Gastroesophageal sphincter (tissue), 4 donors: ENCODE measurements at regions not wholly inside any gene's neighbourhood (a gene's known extent, or its start where the extent isn't known, plus 50 kb on each side); places are given as distances from the start of the nearest gene placed in this dataset.

Experiments used
- ATAC-seq: fragments of 150-250 bp; one replicate; pipeline ENCODE4 v1.9.1; 2016; ENCODE audit warnings: mild to moderate bottlenecking, moderate library complexity
- H3K27ac ChIP-seq, 4 donors: fragments of 200-600 bp; sonication (generic) in 3 of 4; 1 replicate in 3 of 4; 2 replicates in 1 of 4; pipeline ENCODE4 v1.5.1; 2016 to 2019
- H3K27me3 ChIP-seq: fragments of 200-600 bp; sonication (generic); one replicate; pipeline ENCODE4 v1.5.1; 2019
- H3K36me3 ChIP-seq, 2 donors: fragments of 200-600 bp; sonication (generic); one replicate each; pipeline ENCODE4 v1.5.1; 2019; ENCODE audit warnings: control low read depth in 1 of 2
- H3K4me1 ChIP-seq, 3 donors: fragments of 200-600 bp; sonication (generic); 1 replicate in 2 of 3; 2 replicates in 1 of 3; pipeline ENCODE4 v1.5.1; 2016 to 2019; ENCODE audit warnings: control low read depth in 2 of 3
- H3K4me3 ChIP-seq, 2 donors: fragments of 200-600 bp; sonication (generic); one replicate each; pipeline ENCODE4 v1.5.1; 2019; ENCODE audit warnings: mild to moderate bottlenecking in 1 of 2, moderate library complexity in 1 of 2
- H3K9me3 ChIP-seq, 3 donors: fragments of 200-600 bp; sonication (generic); one replicate each; pipeline ENCODE4 v1.5.1; 2017 to 2019; ENCODE audit warnings: control low read depth in 2 of 3
- CTCF ChIP-seq, 4 experiments: fragments of 200-600 bp in 2 of 4; fragments of 450-650 bp in 2 of 4; sonication (generic) in 1 of 4; IDR thresholded peaks; one replicate each; pipeline ENCODE4 v1.5.1; 2017 to 2019; ENCODE audit warnings: antibody characterized with exemption in 4 of 4, mild to moderate bottlenecking in 2 of 4, moderate library complexity in 2 of 4
- EP300 ChIP-seq: sonication (generic); formaldehyde crosslinking; IDR thresholded peaks from one replicate; pipeline ENCODE4 v1.6.1; 2017; ENCODE audit warnings: antibody characterized with exemption, mild to moderate bottlenecking
- POLR2A ChIP-seq, 2 donors: fragments of 450-650 bp; IDR thresholded peaks; one replicate each; pipeline ENCODE4 v1.6.1; 2017; ENCODE audit warnings: antibody characterized with exemption in 2 of 2, mild to moderate bottlenecking in 2 of 2, moderate library complexity in 1 of 2
- POLR2AphosphoS5 ChIP-seq: sonication (generic); formaldehyde crosslinking; IDR thresholded peaks from one replicate; pipeline ENCODE4 v1.6.1; 2017; ENCODE audit warnings: antibody characterized with exemption
- WGBS, 2 donors: methylation state at CpG; one replicate each; pipeline ENCODE4 v1.1.5; 2018; ENCODE audit warnings: low coverage in 1 of 2; 5-methylcytosine and 5-hydroxymethylcytosine counted together

GRCh38 chr3:124420392-124420791, 309.9 kb upstream of the UMPS start:
- WGBS, 2 donors: 65 to 71% methylated on average over 2 of the region's 2 CpGs
- Histone ChIP-seq H3K27me3 (no peaks in the 10 kb centered on the region), H3K9me3 (no peaks in the 10 kb centered on the region), H3K27ac (peak overlapping the region in 3 of 4 donors; percentile 51 to 71 (median 60)), H3K36me3 (peaks cover 0 to 38% of the 10 kb centered on the region in 2 donors), H3K4me1 (peaks cover 0 to 19% (median 3%) of the 10 kb centered on the region in 3 donors), H3K4me3 (no peak overlapping the region)
- TF ChIP-seq EP300: no peak
- no peak for TF ChIP-seq CTCF (IDR thresholded peaks at IDR 0.05)
- no peak for TF ChIP-seq POLR2A (IDR thresholded peaks at IDR 0.05)
- peak; percentile 30 for TF ChIP-seq POLR2AphosphoS5
- peak; percentile 53 for ATAC-seq

GRCh38 chr3:124422805-124423204, 307.4 kb upstream of the UMPS start:
- no peak for ATAC-seq
- no peaks in the 10 kb centered on the region for H3K9me3 ChIP-seq
- WGBS, 2 donors: 94 to 100% methylated on average over 3 of the region's 4 CpGs
- H3K4me1 ChIP-seq: peaks cover 0 to 19% (median 3%) of the 10 kb centered on the region in 3 donors
- H3K36me3 ChIP-seq: peaks cover 0 to 30% of the 10 kb centered on the region in 2 donors
- TF ChIP-seq EP300 (no peak), CTCF (IDR thresholded peaks at IDR 0.05) (no peak), POLR2A (IDR thresholded peaks at IDR 0.05) (no peak), POLR2AphosphoS5 (no peak)
- H3K27ac ChIP-seq: no peak overlapping the region
- no peak overlapping the region for H3K4me3 ChIP-seq
- no peaks in the 10 kb centered on the region for H3K27me3 ChIP-seq

- TF ChIP-seq POLR2AphosphoS5 (no peak), POLR2A (IDR thresholded peaks at IDR 0.05) (no peak), EP300 (no peak), CTCF (IDR thresholded peaks at IDR 0.05) (no peak)
- H3K4me1 ChIP-seq: peaks cover 0 to 19% (median 3%) of the 10 kb centered on the region in 3 donors
- H3K4me3 ChIP-seq: no peak overlapping the region
- no peak for ATAC-seq
- no peaks in the 10 kb centered on the region for H3K27me3 ChIP-seq
- no peaks in the 10 kb centered on the region for H3K9me3 ChIP-seq
- H3K27ac ChIP-seq: no peak overlapping the region
- H3K36me3 ChIP-seq: peaks cover 0 to 30% of the 10 kb centered on the region in 2 donors
- 81 to 91% methylated on average over 2 of the region's 2 CpGs for WGBS, 2 donors
These were observed 305.9 kb upstream of the UMPS start for GRCh38 chr3:124424396-124424795.

- no peaks in the 10 kb centered on the region for H3K9me3 ChIP-seq
- H3K27me3 ChIP-seq: no peaks in the 10 kb centered on the region
- WGBS, 2 donors: 93 to 97% methylated on average over 5 of the region's 6 CpGs
- no peak for ATAC-seq
- TF ChIP-seq CTCF (IDR thresholded peaks at IDR 0.05) (no peak), POLR2AphosphoS5 (no peak), EP300 (no peak), POLR2A (IDR thresholded peaks at IDR 0.05) (no peak)
- peaks cover 0 to 9% (median 0%) of the 10 kb centered on the region in 3 donors for H3K4me1 ChIP-seq
- H3K27ac ChIP-seq: no peak overlapping the region
- H3K4me3 ChIP-seq: no peak overlapping the region
- H3K36me3 ChIP-seq: peaks cover 0 to 38% of the 10 kb centered on the region in 2 donors
These were observed 304.3 kb upstream of the UMPS start for GRCh38 chr3:124425972-124426371.

GRCh38 chr3:124428372-124429128, 301.7 kb upstream of the UMPS start:
- Histone ChIP-seq H3K4me3 (no peak overlapping the region), H3K27me3 (no peaks in the 10 kb centered on the region), H3K27ac (no peak overlapping the region), H3K4me1 (no peaks in the 10 kb centered on the region), H3K36me3 (peaks cover 0 to 42% of the 10 kb centered on the region in 2 donors), H3K9me3 (no peaks in the 10 kb centered on the region)
- ATAC-seq: no peak
- TF ChIP-seq POLR2A (IDR thresholded peaks at IDR 0.05): no peak
- TF ChIP-seq CTCF (IDR thresholded peaks at IDR 0.05): no peak
- no peak for TF ChIP-seq EP300
- no peak for TF ChIP-seq POLR2AphosphoS5
